Panc1 (cell line): ENCODE measurements at regions not wholly inside any gene's neighbourhood (a gene's known extent, or its start where the extent isn't known, plus 50 kb on each side); places are given as distances from the start of the nearest gene placed in this dataset.

ENCODE experiments used
- ATAC-seq: fragments of 200-7000 bp; cut with Tn5 transposase; 2 replicates; pipeline ENCODE4 v1.9.1; 2020; ENCODE audit warnings: mild to moderate bottlenecking, moderate library complexity
- BruUV-seq: library from RNA; stranded (reverse); fragments of 400-500 nt; replicated peaks from 2 replicates; lab custom pipeline; 2021; lab: Mats Ljungman, UMichigan
- CTCF ChIA-PET: fragments of 300-600 bp; sonication (Branson Sonifier 250); formaldehyde crosslinking; loops from one replicate; lab custom pipeline; 2022; ENCODE audit warnings: antibody characterized with exemption; lab: Charles Lee
- POLR2A ChIA-PET: fragments of 300-600 bp; sonication (Branson Sonifier 250); formaldehyde crosslinking; loops from one replicate; lab custom pipeline; 2022; ENCODE audit warnings: antibody characterized with exemption; lab: Charles Lee
- DNase-seq: peaks from one replicate; pipeline ENCODE4 v3.0.0-alpha.2; 2010; ENCODE audit warnings: low read depth, low spot score
- H3K27ac ChIP-seq: 2 replicates; pipeline ENCODE4 v1.5.1; 2011; ENCODE audit warnings: mild to moderate bottlenecking, low read length, inconsistent platforms
- H3K27me3 ChIP-seq: fragments of 200-500 bp; sonication (Bioruptor generic); 2 replicates; pipeline ENCODE4 v1.6.0; 2014; ENCODE audit warnings: low read length, inconsistent platforms; ENCODE audit not compliant: control insufficient read depth, insufficient read depth
- H3K36me3 ChIP-seq: fragments of 200-500 bp; sonication (Bioruptor generic); 2 replicates; pipeline ENCODE4 v1.5.1; 2014; ENCODE audit warnings: inconsistent platforms, mild to moderate bottlenecking, low read length, moderate library complexity; ENCODE audit not compliant: control insufficient read depth, insufficient read depth
- H3K4me1 ChIP-seq: 2 replicates; pipeline ENCODE4 v1.5.1; 2011; ENCODE audit warnings: inconsistent platforms, mild to moderate bottlenecking, low read length, moderate library complexity; ENCODE audit not compliant: control insufficient read depth, insufficient read depth
- H3K4me3 ChIP-seq, 2 experiments: 2 replicates each; pipeline ENCODE4 v1.5.1; 2011 to 2012; ENCODE audit warnings: low read depth in 2 of 2, low read length in 2 of 2, mild to moderate bottlenecking in 2 of 2, inconsistent platforms in 1 of 2, moderate library complexity in 1 of 2
- H3K9me3 ChIP-seq: fragments of 200-500 bp; sonication (Bioruptor generic); 2 replicates; pipeline ENCODE4 v1.5.1; 2014; ENCODE audit warnings: low read depth, mild to moderate bottlenecking, inconsistent platforms, low read length, moderate library complexity; ENCODE audit not compliant: control insufficient read depth, insufficient read depth
- POLR2AphosphoS5 ChIP-seq: IDR thresholded peaks from 2 replicates; pipeline ENCODE4 v1.6.1; 2012; ENCODE audit warnings: mild to moderate bottlenecking, low read depth, low read length, moderate library complexity
- SIN3A ChIP-seq: IDR thresholded peaks from 2 replicates; pipeline ENCODE4 v1.6.1; 2012; ENCODE audit warnings: low read depth, mild to moderate bottlenecking, low read length, moderate library complexity, borderline replicate concordance; ENCODE audit not compliant: insufficient read depth
- TCF7L2 ChIP-seq: IDR thresholded peaks from 2 replicates; pipeline ENCODE4 v1.6.1; 2011; ENCODE audit warnings: mild to moderate bottlenecking, low read depth, low read length, inconsistent platforms
- in situ Hi-C: cut with HindIII; loops from 2 replicates; pipeline ENCODE4 v1.10.0; 2016; ENCODE audit warnings: low sequenced_read_pairs, low pct_unique_long_range_greater_than_20kb
- intact Hi-C: fragments of 100-400 bp; cut with micrococcal nuclease; formaldehyde crosslinking; loops from one replicate; pipeline ENCODE4 v1.10.0; 2022; ENCODE audit not compliant: unreplicated experiment
- TF ChIP-seq, protein P1 (sequence below), 2 experiments: IDR thresholded peaks; 2 replicates each; pipeline ENCODE4 v1.6.1; 2011 to 2012; ENCODE audit warnings: low read depth in 2 of 2, control low read depth in 1 of 2, low read length in 1 of 2, mild to moderate bottlenecking in 1 of 2, moderate library complexity in 1 of 2; ENCODE audit not compliant: insufficient read depth in 1 of 2
- TF ChIP-seq, protein P2 (sequence below): fragments of 450-650 bp; IDR thresholded peaks from 2 replicates; pipeline ENCODE4 v1.5.1; 2017; ENCODE audit warnings: mild to moderate bottlenecking

DNA sequence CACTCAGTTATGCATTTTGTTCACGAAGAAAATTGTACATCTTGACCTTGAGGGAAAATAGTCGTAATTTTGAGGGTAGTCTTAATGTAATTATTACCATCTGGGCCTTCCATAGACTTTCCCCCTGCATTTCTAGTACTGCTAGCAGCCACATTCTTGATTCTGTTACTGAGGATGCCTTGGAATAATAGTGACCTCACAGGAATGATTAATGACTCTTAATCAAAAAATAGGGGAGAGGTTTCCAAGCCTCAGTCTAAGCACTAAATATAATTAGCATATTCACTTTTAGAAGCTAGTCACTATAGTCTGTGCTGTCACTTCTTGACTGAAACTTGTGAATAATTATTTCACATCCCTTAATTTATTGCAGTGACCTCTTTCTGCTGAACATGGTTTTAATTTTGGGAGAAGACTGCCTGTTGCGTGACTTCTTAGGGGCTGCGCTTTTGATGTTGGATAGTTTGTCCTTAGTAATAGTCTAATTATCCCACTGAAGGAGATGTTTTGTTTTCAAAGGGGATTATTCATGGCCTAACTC lies 400.5 kb downstream of the ADAMTS20 start:
- ATAC-seq = no peak
- in situ Hi-C loops = no loop called here
- TF ChIP-seq TCF7L2 (no peak), SIN3A (no peak), POLR2AphosphoS5 (no peak)
- TF ChIP-seq, protein P1, sequence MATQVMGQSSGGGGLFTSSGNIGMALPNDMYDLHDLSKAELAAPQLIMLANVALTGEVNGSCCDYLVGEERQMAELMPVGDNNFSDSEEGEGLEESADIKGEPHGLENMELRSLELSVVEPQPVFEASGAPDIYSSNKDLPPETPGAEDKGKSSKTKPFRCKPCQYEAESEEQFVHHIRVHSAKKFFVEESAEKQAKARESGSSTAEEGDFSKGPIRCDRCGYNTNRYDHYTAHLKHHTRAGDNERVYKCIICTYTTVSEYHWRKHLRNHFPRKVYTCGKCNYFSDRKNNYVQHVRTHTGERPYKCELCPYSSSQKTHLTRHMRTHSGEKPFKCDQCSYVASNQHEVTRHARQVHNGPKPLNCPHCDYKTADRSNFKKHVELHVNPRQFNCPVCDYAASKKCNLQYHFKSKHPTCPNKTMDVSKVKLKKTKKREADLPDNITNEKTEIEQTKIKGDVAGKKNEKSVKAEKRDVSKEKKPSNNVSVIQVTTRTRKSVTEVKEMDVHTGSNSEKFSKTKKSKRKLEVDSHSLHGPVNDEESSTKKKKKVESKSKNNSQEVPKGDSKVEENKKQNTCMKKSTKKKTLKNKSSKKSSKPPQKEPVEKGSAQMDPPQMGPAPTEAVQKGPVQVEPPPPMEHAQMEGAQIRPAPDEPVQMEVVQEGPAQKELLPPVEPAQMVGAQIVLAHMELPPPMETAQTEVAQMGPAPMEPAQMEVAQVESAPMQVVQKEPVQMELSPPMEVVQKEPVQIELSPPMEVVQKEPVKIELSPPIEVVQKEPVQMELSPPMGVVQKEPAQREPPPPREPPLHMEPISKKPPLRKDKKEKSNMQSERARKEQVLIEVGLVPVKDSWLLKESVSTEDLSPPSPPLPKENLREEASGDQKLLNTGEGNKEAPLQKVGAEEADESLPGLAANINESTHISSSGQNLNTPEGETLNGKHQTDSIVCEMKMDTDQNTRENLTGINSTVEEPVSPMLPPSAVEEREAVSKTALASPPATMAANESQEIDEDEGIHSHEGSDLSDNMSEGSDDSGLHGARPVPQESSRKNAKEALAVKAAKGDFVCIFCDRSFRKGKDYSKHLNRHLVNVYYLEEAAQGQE (IDR thresholded peaks at IDR 0.05; ENCODE audit: insufficient read depth in 1 of 2, low read depth in 2 of 2, low read length in 1 of 2) = no peak
- TF ChIP-seq, protein P2, sequence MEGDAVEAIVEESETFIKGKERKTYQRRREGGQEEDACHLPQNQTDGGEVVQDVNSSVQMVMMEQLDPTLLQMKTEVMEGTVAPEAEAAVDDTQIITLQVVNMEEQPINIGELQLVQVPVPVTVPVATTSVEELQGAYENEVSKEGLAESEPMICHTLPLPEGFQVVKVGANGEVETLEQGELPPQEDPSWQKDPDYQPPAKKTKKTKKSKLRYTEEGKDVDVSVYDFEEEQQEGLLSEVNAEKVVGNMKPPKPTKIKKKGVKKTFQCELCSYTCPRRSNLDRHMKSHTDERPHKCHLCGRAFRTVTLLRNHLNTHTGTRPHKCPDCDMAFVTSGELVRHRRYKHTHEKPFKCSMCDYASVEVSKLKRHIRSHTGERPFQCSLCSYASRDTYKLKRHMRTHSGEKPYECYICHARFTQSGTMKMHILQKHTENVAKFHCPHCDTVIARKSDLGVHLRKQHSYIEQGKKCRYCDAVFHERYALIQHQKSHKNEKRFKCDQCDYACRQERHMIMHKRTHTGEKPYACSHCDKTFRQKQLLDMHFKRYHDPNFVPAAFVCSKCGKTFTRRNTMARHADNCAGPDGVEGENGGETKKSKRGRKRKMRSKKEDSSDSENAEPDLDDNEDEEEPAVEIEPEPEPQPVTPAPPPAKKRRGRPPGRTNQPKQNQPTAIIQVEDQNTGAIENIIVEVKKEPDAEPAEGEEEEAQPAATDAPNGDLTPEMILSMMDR = no peak
- ChIA-PET POLR2A (no interaction called here), CTCF (no interaction called here)
- Histone ChIP-seq H3K36me3 (no peaks in the 10 kb centered on the region), H3K4me3 (no peak overlapping the region), H3K27me3 (no peaks in the 10 kb centered on the region), H3K9me3 (no peaks in the 10 kb centered on the region), H3K4me1 (no peaks in the 10 kb centered on the region), H3K27ac (no peak overlapping the region)
- no peak for DNase-seq
- no TSS peak for BruUV-seq
- intact Hi-C loops = no loop called here

DNA sequence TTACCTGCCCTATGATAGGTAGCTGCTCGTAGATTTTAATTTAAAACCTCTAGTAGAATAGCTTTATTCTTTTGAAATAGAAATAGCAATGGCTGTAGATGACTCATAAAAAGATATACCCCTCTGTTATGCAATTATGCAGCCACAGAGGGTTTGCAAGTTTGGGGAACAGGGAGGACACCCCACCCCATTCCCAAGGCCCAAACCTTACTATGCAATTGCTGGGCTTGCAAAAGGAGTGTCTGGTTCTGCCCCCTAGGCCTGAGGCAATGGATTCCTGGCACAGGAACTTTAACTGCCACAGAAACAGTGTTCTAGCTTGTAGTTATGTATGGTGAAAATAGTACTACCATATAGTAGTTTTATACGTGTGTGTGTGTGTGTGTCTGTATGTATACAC lies 403.3 kb downstream of the ADAMTS20 start:
- in situ Hi-C loops (no loop called here), intact Hi-C loops (no loop called here)
- H3K27ac ChIP-seq = no peak overlapping the region
- H3K36me3 ChIP-seq = no peaks in the 10 kb centered on the region
- H3K4me1 ChIP-seq = no peaks in the 10 kb centered on the region
- H3K9me3 ChIP-seq = no peaks in the 10 kb centered on the region
- POLR2A ChIA-PET = no interaction called here
- no peak overlapping the region for H3K4me3 ChIP-seq
- no peak for DNase-seq
- TF ChIP-seq, protein P1 (IDR thresholded peaks at IDR 0.05; ENCODE audit: insufficient read depth in 1 of 2, low read depth in 2 of 2, low read length in 1 of 2) = no peak
- TF ChIP-seq POLR2AphosphoS5 (no peak), SIN3A (no peak), TCF7L2 (no peak)
- TF ChIP-seq, protein P2 = no peak
- H3K27me3 ChIP-seq = no peaks in the 10 kb centered on the region
- CTCF ChIA-PET = no interaction called here
- no peak for ATAC-seq
- BruUV-seq = no TSS peak
